D721Med (cell line): ENCODE measurements at regions not wholly inside any gene's neighbourhood (a gene's known extent, or its start where the extent isn't known, plus 50 kb on each side); places are given as distances from the start of the nearest gene placed in this dataset.
A peak's percentile ranks its signal among the peaks of the same experiment; 100 is the strongest.
"Not testable (repeated sequence)": the region's sequence is repeated elsewhere in the genome, so short reads cannot be mapped to it uniquely, and the experiment has no call there.

Experiments used
- DNase-seq: peaks from one replicate; pipeline ENCODE4 v3.0.0; 2011; ENCODE audit warnings: low spot score; ENCODE audit not compliant: insufficient read length
- FAIRE-seq: peaks from 2 replicates; lab custom pipeline; 2011; peaks lifted over from hg19 to GRCh38; lab: Jason Lieb, UNC
- TF ChIP-seq, protein P1 (sequence below): IDR thresholded peaks from 2 replicates; pipeline ENCODE4 v1.5.1; 2012; ENCODE audit warnings: mild to moderate bottlenecking, control low read depth; ENCODE audit not compliant: insufficient read depth; ENCODE audit errors: missing control alignments

DNA sequence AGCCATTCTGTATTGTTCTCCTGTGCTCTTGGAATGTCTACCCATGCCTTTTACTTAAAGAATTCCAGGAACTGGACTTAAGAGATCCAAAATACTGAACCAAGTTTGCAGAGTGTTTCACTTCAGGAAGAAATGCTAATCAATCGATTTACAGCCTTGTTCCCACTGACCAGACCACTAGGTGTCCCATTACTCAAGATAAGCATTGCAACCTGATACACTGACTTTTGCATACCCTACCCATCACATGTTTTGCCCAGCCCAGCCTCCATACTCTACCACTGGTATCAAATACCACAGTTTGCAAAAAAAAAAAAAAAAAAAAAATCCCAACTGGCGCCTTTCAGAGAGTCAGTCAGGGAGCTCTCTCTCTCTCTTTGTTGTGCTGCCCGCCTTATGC is 550.8 kb downstream of the CDH9 start:
- DNase-seq (no peak), FAIRE-seq (no peak)
- TF ChIP-seq, protein P1, sequence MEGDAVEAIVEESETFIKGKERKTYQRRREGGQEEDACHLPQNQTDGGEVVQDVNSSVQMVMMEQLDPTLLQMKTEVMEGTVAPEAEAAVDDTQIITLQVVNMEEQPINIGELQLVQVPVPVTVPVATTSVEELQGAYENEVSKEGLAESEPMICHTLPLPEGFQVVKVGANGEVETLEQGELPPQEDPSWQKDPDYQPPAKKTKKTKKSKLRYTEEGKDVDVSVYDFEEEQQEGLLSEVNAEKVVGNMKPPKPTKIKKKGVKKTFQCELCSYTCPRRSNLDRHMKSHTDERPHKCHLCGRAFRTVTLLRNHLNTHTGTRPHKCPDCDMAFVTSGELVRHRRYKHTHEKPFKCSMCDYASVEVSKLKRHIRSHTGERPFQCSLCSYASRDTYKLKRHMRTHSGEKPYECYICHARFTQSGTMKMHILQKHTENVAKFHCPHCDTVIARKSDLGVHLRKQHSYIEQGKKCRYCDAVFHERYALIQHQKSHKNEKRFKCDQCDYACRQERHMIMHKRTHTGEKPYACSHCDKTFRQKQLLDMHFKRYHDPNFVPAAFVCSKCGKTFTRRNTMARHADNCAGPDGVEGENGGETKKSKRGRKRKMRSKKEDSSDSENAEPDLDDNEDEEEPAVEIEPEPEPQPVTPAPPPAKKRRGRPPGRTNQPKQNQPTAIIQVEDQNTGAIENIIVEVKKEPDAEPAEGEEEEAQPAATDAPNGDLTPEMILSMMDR: no peak

DNA sequence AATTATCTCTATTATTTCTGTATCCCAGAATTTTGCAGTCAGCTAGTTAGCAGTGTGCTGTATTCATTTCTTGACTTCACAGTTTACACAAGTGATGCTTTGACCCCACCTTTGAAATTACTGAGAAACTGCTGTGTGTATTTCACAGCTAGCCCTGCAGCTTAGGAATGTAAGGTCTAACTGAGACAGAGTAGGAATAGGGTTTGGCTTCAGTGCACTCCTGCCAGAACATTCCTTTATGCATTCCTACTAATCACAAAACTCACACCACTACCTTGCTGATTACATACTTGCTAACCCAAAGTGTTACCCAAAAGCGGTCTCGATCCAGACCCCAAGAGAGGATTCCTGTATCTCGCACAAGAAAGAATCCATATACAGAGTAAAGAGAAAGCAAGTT is 551.8 kb downstream of the CDH9 start:
- DNase-seq (no peak), FAIRE-seq (no peak)
- TF ChIP-seq, protein P1: no peak

DNA sequence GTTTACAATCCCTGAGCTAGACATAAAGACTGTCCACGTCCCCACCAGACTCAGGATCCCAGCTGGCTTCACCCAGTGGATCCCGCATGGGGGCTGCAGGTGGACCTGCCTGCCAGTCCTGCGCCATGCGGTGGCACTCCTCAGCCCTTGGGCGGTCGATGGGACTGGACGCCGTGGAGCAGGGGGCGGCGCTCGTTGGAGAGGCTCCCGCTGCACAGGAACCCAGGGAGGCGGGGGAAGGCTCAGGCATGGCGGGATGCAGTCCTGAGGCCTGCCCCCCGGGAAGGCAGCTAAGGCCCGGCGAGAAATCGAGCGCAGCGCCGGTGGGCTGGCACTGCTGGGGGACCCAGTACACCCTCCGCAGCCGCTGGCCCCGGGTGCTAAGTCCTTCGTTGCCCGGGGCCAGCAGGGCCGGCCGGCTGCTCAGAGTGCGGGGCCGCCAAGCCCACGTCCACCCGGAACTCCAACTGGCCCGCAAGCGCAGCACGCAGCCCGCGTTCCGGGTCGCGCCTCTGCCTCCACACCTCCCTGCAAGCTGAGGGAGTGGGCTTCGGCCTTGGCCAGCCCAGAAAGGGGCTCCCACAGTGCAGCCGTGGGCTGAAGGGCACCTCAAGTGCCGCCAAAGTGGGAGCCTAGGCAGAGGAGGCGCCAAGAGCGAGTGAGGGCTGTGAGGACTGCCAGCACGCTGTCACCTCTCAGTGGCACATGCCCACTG is 553.1 kb downstream of the CDH9 start:
- FAIRE-seq, DNase-seq: not testable (repeated sequence)

DNA sequence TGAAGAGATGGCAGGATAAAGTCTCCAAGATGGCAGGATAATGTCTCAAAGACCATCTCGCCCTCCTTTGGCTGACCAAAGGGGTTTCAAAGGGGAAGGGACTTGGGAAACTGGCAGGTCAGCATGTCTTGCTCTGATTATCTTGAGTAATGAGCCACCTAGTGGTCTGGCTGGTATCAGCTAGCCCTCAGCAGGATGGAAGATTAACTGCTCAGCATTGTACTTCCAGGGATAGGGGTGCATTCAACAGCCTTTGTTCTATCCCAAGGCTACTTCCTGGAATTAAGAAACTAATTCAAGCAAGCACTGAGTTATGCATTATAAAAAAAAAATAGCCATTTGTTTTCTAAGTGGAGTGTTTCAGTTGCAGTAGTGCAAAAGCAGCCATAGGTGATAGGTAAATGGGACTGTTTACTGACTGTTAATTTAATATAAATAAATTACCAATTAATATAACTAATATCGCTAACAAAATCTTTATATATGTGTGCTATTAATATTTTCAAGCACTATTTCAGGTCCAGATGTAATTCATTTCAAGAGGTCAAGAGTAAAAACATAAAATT is 555.5 kb downstream of the CDH9 start:
- TF ChIP-seq, protein P1: peak; percentile 59
- FAIRE-seq (peak; percentile 53), DNase-seq (peak; percentile 37)

DNA sequence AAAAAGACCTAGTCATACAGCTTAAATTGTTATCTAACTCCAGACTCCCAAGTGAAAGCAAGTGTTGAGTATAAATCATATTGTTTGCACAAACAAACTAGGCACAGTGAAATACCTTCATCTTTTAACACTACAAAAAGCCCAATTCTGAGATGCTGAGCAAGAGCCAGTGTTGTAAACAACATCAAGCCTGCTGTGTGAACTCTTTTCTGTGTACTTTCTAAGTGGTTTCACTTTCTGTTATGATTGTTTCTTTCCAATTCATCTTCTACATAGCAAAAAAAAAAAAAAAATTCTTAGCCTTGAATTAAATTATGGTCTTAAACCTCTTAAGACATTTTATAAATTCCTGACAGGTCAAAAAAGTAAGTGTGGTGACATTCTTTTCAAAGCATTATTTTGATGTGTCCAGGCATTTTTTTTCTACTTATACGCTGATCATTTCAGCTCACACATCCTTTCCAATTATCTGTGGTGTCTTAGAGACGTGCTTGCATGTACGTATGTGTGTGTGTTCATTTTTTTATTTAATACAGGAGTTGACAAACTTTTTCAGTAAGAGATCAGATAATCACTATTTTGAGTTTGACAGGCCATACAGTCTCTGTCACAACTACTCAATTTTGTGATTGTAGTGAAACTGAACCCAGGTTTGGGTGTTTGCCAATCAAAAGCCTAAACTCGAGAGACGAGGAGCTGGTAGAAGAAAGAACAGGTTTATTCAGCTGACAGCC is 556.1 kb downstream of the CDH9 start:
- FAIRE-seq: no peak
- TF ChIP-seq, protein P1: no peak
- no peak for DNase-seq

DNA sequence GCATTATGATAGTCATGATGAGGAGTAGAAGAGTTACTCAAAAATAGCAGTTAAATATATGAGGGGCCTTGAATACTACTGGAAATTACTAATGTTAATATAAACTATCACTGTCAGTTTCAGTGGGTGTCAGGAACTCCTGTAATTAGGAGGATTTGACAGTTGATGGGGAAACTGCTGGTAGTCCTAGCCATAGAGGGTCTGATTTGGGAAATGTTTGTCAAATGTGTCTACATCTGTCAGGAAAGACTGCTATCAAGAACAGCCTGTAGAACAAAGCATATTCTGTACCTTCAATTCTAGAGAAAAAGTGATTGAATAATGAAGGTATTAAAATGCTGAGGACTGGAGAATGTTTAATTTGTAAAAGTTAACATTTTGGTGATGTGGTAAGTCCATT is 567.9 kb downstream of the CDH9 start:
- no peak for FAIRE-seq
- TF ChIP-seq, protein P1: no peak
- DNase-seq: no peak

DNA sequence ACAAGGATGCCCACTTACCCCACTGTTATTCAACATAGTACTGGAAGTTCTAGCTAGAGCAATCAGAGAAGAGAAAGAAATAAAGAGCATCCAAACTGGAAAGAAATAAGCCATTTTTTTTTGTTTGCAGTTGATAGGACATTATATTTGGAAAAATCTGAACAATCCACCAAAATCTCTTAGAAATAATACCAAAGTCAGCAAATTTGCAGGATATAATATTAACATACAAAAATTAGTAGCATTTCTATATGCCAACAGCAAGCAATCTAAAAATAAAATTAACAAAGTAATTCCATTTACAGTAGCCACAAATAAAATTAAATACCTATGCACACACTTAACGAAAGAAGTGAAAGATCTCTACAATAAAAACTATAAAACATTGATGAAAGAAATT is 599.3 kb downstream of the CDH9 start:
- no peak for DNase-seq
- TF ChIP-seq, protein P1: no peak
- no peak for FAIRE-seq
